ENCODE measurements at regions not wholly inside any gene's neighbourhood (a gene's known extent, or its start where the extent isn't known, plus 50 kb on each side); places are given as distances from the start of the nearest gene placed in this dataset.
"Not testable (repeated sequence)": the region's sequence is repeated elsewhere in the genome, so short reads cannot be mapped to it uniquely, and the experiment has no call there.

GRCh38 chr16:60206516-60206915, 1472.4 kb upstream of the GOT2 start:
- DNase-seq, result no peak

- DNase-seq, result no peak
Measured at GRCh38 chr16:60204181-60204580, 1470.1 kb upstream of the GOT2 start.

GRCh38 chr16:60203525-60204124, 1469.5 kb upstream of the GOT2 start:
- no peak for DNase-seq

- DNase-seq, result not testable (repeated sequence)
Measured at GRCh38 chr16:60200729-60201128, 1466.6 kb upstream of the GOT2 start.

GRCh38 chr16:60200161-60200560, 1466.0 kb upstream of the GOT2 start:
- DNase-seq, result no peak

- no peak for DNase-seq
Measured at GRCh38 chr16:60199150-60199549, 1465.0 kb upstream of the GOT2 start.

GRCh38 chr16:60181536-60181935, 1447.4 kb upstream of the GOT2 start:
- no peak for DNase-seq

GRCh38 chr16:60180609-60181008, 1446.5 kb upstream of the GOT2 start:
- no peak for DNase-seq

- no peak for DNase-seq
Measured at GRCh38 chr16:60170196-60170595, 1436.1 kb upstream of the GOT2 start.

- DNase-seq, result no peak
Measured at GRCh38 chr16:60166111-60166510, 1432.0 kb upstream of the GOT2 start.

GRCh38 chr16:60151987-60152386, 1417.9 kb upstream of the GOT2 start:
- DNase-seq, result no peak

DNA sequence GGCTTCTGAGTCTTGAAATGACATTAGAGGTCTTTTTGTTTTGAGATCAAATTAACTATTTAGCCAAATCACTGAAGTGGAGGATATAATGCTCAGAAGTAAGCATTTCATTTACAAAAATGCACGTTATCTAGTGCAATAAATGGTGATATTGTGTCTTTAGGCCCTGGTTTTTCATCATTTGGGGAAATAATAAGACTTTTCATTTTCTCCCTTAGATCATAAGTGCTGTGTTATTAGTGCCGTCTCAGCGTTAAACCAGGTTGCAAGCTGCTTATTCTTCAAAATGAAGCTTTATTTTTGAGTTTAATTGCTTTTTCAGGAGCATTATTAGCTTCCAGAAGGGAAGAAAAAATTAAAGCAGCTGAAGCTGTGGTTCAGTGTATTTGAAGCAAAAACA, 1416.8 kb upstream of the GOT2 start:
- no peak for DNase-seq

DNA sequence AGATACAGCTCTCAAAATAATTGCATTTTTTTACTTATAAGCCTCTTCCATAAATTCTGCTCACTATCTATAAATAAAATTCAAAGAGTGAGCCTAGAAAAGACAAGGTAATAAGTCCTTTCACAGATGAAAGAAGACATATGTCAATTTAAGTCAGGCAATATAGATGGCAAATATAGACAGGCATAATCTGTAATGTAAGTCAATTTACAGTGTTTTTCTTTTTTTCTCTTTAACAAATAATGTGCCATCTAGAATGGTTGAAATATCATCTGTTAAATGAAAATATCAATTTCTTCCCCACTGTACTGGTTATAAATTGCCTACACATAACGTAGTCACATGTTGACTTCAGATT, 1409.2 kb upstream of the GOT2 start:
- DNase-seq, result no peak

GRCh38 chr16:60142619-60143347, 1408.7 kb upstream of the GOT2 start:
- no peak for DNase-seq

DNA sequence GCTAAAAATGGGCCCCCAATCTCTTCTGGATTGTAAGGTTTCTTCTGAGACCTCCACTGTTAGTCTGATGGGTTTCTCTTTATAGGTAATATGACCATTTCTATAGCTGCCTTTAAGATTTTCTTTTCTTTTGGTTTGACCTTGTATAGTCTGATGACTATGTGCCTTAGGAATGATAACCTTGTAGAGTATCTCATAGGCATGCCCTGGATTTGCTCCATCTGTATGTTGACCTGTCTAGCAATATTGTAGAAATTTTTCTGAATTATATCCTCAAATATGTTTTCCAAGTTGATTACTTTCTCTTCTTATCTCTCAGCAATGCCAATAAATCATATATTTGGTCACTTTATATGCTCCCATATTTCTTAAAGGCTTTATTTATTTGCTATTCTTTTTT, 1403.8 kb upstream of the GOT2 start:
- DNase-seq, result no peak

- no peak for DNase-seq
Measured at GRCh38 chr16:60127196-60127595, 1393.1 kb upstream of the GOT2 start.

GRCh38 chr16:60126115-60126514, 1392.0 kb upstream of the GOT2 start:
- DNase-seq, result not testable (repeated sequence)

GRCh38 chr16:60123392-60124023, 1389.4 kb upstream of the GOT2 start:
- no peak for DNase-seq

GRCh38 chr16:60120586-60120985, 1386.5 kb upstream of the GOT2 start:
- DNase-seq, result no peak

DNA sequence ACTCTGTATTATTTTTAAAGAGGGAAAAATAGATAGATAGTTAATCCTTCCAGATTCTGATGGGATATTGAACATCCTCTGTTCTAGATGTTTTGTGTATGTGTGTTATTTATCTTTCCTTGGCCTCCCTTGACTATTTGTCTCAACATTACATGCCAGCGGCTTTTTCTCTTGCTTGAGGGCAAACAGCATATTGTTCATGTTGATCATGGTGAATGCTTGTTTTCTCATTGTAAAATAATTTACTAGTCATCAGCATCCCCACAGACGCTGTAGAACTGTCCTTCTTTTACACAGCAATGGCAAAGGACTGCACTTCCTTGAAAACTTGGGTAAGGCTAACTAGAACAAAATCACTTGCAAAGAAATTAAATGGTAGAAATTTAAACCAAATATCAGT, 1376.4 kb upstream of the GOT2 start:
- no peak for DNase-seq

- DNase-seq, result no peak
Measured at GRCh38 chr16:60107871-60108270, 1373.8 kb upstream of the GOT2 start.

GRCh38 chr16:60107437-60107836, 1373.3 kb upstream of the GOT2 start:
- no peak for DNase-seq

GRCh38 chr16:60100371-60100770, 1366.3 kb upstream of the GOT2 start:
- DNase-seq, result no peak

- no peak for DNase-seq
Measured at GRCh38 chr16:60091529-60091928, 1357.4 kb upstream of the GOT2 start.

GRCh38 chr16:60091071-60091470, 1357.0 kb upstream of the GOT2 start:
- no peak for DNase-seq

Data from activated naive CD4-positive, alpha-beta T cell treated with anti-CD3 and anti-CD28 coated beads, Interleukin-2, amount 50 U/mL, for 16 hours (primary cell).